ENCODE measurements at regions not wholly inside any gene's neighbourhood (a gene's known extent, or its start where the extent isn't known, plus 50 kb on each side); places are given as distances from the start of the nearest gene placed in this dataset.

- TF ChIP-seq, protein P1, sequence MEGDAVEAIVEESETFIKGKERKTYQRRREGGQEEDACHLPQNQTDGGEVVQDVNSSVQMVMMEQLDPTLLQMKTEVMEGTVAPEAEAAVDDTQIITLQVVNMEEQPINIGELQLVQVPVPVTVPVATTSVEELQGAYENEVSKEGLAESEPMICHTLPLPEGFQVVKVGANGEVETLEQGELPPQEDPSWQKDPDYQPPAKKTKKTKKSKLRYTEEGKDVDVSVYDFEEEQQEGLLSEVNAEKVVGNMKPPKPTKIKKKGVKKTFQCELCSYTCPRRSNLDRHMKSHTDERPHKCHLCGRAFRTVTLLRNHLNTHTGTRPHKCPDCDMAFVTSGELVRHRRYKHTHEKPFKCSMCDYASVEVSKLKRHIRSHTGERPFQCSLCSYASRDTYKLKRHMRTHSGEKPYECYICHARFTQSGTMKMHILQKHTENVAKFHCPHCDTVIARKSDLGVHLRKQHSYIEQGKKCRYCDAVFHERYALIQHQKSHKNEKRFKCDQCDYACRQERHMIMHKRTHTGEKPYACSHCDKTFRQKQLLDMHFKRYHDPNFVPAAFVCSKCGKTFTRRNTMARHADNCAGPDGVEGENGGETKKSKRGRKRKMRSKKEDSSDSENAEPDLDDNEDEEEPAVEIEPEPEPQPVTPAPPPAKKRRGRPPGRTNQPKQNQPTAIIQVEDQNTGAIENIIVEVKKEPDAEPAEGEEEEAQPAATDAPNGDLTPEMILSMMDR (IDR thresholded peaks at IDR 0.05): no peak
- no peaks in the 10 kb centered on the region for H3K4me1 Mint-ChIP-seq
- H3K27me3 ChIP-seq (ENCODE audit: control insufficient read depth, insufficient read depth, low read length): no peaks in the 10 kb centered on the region
- peaks cover 5% of the 10 kb centered on the region in 2 donors for H3K9me3 Mint-ChIP-seq
- ATAC-seq: no peak
- H3K27ac ChIP-seq (ENCODE audit: low read length): no peak overlapping the region
- no peak for DNase-seq
- H3K4me3 ChIP-seq (ENCODE audit: low read length): no peak overlapping the region
- 73% methylated on average over 4 of the region's 4 CpGs for WGBS (ENCODE audit: insufficient coverage)
- intact Hi-C loops (cut with micrococcal nuclease): no loop called here
- H3K4me3 Mint-ChIP-seq: no peak overlapping the region
- H3K36me3 Mint-ChIP-seq: no peaks in the 10 kb centered on the region
- no peaks in the 10 kb centered on the region for H3K36me3 ChIP-seq (ENCODE audit: control insufficient read depth, insufficient read depth, low read length)
- no peak overlapping the region for H3K27ac Mint-ChIP-seq
- H3K9me3 ChIP-seq (ENCODE audit: control insufficient read depth, insufficient read depth, low read length): no peaks in the 10 kb centered on the region
- no peaks in the 10 kb centered on the region for H3K4me1 ChIP-seq (ENCODE audit: control insufficient read depth, insufficient read depth, low read length)
- H3K27me3 Mint-ChIP-seq (ENCODE audit: low read depth in 2 of 2): no peaks in the 10 kb centered on the region
These were observed 315.5 kb downstream of the FAT3 start for GRCh38 chr11:92540096-92540495.

GRCh38 chr11:92545906-92546471, 321.4 kb downstream of the FAT3 start:
- H3K9me3 Mint-ChIP-seq: peaks cover 5 to 7% of the 10 kb centered on the region in 2 donors
- Histone ChIP-seq H3K4me3 (ENCODE audit: low read length) (no peak overlapping the region), H3K27ac (ENCODE audit: low read length) (no peak overlapping the region), H3K27me3 (ENCODE audit: control insufficient read depth, insufficient read depth, low read length) (no peaks in the 10 kb centered on the region), H3K36me3 (ENCODE audit: control insufficient read depth, insufficient read depth, low read length) (no peaks in the 10 kb centered on the region), H3K4me1 (ENCODE audit: control insufficient read depth, insufficient read depth, low read length) (no peaks in the 10 kb centered on the region), H3K9me3 (ENCODE audit: control insufficient read depth, insufficient read depth, low read length) (no peaks in the 10 kb centered on the region)
- TF ChIP-seq, protein P1 (IDR thresholded peaks at IDR 0.05): no peak
- H3K4me1 Mint-ChIP-seq: no peaks in the 10 kb centered on the region
- intact Hi-C loops (cut with micrococcal nuclease): no loop called here
- H3K36me3 Mint-ChIP-seq: no peaks in the 10 kb centered on the region
- ATAC-seq (no peak), DNase-seq (no peak)
- WGBS (ENCODE audit: insufficient coverage): 76% methylated on average over 5 of the region's 6 CpGs
- H3K27ac Mint-ChIP-seq: no peak overlapping the region
- no peaks in the 10 kb centered on the region for H3K27me3 Mint-ChIP-seq (ENCODE audit: low read depth in 2 of 2)
- no peak overlapping the region for H3K4me3 Mint-ChIP-seq

- Histone ChIP-seq H3K9me3 (ENCODE audit: control insufficient read depth, insufficient read depth, low read length) (no peaks in the 10 kb centered on the region), H3K4me3 (ENCODE audit: low read length) (no peak overlapping the region), H3K36me3 (ENCODE audit: control insufficient read depth, insufficient read depth, low read length) (no peaks in the 10 kb centered on the region), H3K27me3 (ENCODE audit: control insufficient read depth, insufficient read depth, low read length) (no peaks in the 10 kb centered on the region), H3K4me1 (ENCODE audit: control insufficient read depth, insufficient read depth, low read length) (no peaks in the 10 kb centered on the region), H3K27ac (ENCODE audit: low read length) (no peak overlapping the region)
- intact Hi-C loops (cut with micrococcal nuclease): no loop called here
- ATAC-seq: no peak
- Mint-ChIP-seq H3K27ac (no peak overlapping the region), H3K4me3 (no peak overlapping the region), H3K36me3 (no peaks in the 10 kb centered on the region), H3K27me3 (ENCODE audit: low read depth in 2 of 2) (no peaks in the 10 kb centered on the region), H3K4me1 (no peaks in the 10 kb centered on the region), H3K9me3 (peaks cover 5 to 7% of the 10 kb centered on the region in 2 donors)
- TF ChIP-seq, protein P1 (IDR thresholded peaks at IDR 0.05): no peak
- 75% methylated on average over 5 of the region's 5 CpGs for WGBS (ENCODE audit: insufficient coverage)
- DNase-seq: no peak
These were observed 322.0 kb downstream of the FAT3 start for GRCh38 chr11:92546603-92547002.

GRCh38 chr11:92550411-92550810, 325.8 kb downstream of the FAT3 start:
- intact Hi-C loops (cut with micrococcal nuclease): no loop called here
- Histone ChIP-seq H3K9me3 (ENCODE audit: control insufficient read depth, insufficient read depth, low read length) (no peaks in the 10 kb centered on the region), H3K4me3 (ENCODE audit: low read length) (no peak overlapping the region), H3K4me1 (ENCODE audit: control insufficient read depth, insufficient read depth, low read length) (no peaks in the 10 kb centered on the region), H3K36me3 (ENCODE audit: control insufficient read depth, insufficient read depth, low read length) (no peaks in the 10 kb centered on the region), H3K27ac (ENCODE audit: low read length) (no peak overlapping the region), H3K27me3 (ENCODE audit: control insufficient read depth, insufficient read depth, low read length) (no peaks in the 10 kb centered on the region)
- Mint-ChIP-seq H3K4me3 (no peak overlapping the region), H3K27me3 (ENCODE audit: low read depth in 2 of 2) (no peaks in the 10 kb centered on the region), H3K27ac (no peak overlapping the region), H3K36me3 (no peaks in the 10 kb centered on the region), H3K9me3 (peaks cover 0 to 2% of the 10 kb centered on the region in 2 donors), H3K4me1 (no peaks in the 10 kb centered on the region)
- ATAC-seq (no peak), DNase-seq (no peak)
- TF ChIP-seq, protein P1 (IDR thresholded peaks at IDR 0.05): no peak
